WTC11 (cell line): ENCODE measurements at regions not wholly inside any gene's neighbourhood (a gene's known extent, or its start where the extent isn't known, plus 50 kb on each side); places are given as distances from the start of the nearest gene placed in this dataset.

Source experiments
- ATAC-seq: fragments of 200-7000 bp; cut with Tn5 transposase; 2 replicates; pipeline ENCODE4 v1.10.0; 2021; ENCODE audit warnings: mild to moderate bottlenecking, moderate library complexity
- CTCF ChIA-PET: fragments of 300-600 bp; sonication (Branson Sonifier 250); formaldehyde crosslinking; loops from one replicate; lab custom pipeline; 2021; ENCODE audit warnings: antibody characterized with exemption; lab: Charles Lee
- POLR2A ChIA-PET: fragments of 350-600 bp; sonication (Branson Sonifier 250); formaldehyde crosslinking; loops from one replicate; lab custom pipeline; 2021; ENCODE audit warnings: antibody characterized with exemption; lab: Charles Lee
- DNase-seq: peaks from one replicate; pipeline ENCODE4 v3.0.0; 2021; ENCODE audit warnings: low spot score
- H3K27ac Mint-ChIP-seq: 2 replicates; pipeline ENCODE4 v1.8.0; 2021; ENCODE audit warnings: mixed read lengths
- H3K27me3 Mint-ChIP-seq: 2 replicates; pipeline ENCODE4 v1.8.0; 2021; ENCODE audit warnings: low read depth, mild to moderate bottlenecking, moderate library complexity, mixed read lengths
- H3K36me3 Mint-ChIP-seq: 2 replicates; pipeline ENCODE4 v1.8.0; 2021; ENCODE audit warnings: mixed read lengths
- H3K4me1 Mint-ChIP-seq: 2 replicates; pipeline ENCODE4 v1.8.0; 2022; ENCODE audit warnings: mixed read lengths
- H3K4me3 Mint-ChIP-seq: 2 replicates; pipeline ENCODE4 v1.8.0; 2021; ENCODE audit warnings: mild to moderate bottlenecking, moderate library complexity, mixed read lengths
- H3K9me3 Mint-ChIP-seq: 2 replicates; pipeline ENCODE4 v1.8.0; 2021; ENCODE audit warnings: mixed read lengths
- ATF1 ChIP-seq: sonication (generic); formaldehyde crosslinking; IDR thresholded peaks from 2 replicates; pipeline ENCODE4 v1.8.1; 2023; ENCODE audit warnings: mild to moderate bottlenecking, moderate library complexity, missing genetic modification reagents
- CREB1 ChIP-seq: sonication (generic); formaldehyde crosslinking; IDR thresholded peaks from 2 replicates; pipeline ENCODE4 v1.8.0; 2023; ENCODE audit warnings: mild to moderate bottlenecking, missing genetic modification reagents
- ELF4 ChIP-seq: sonication (generic); formaldehyde crosslinking; IDR thresholded peaks from 2 replicates; pipeline ENCODE4 v1.8.1; 2022; ENCODE audit warnings: low read depth, mild to moderate bottlenecking, moderate library complexity, missing genetic modification reagents
- EMX1 ChIP-seq: fragments of 250-450 bp; sonication (Bioruptor Pico); IDR thresholded peaks from 2 replicates; pipeline ENCODE4 v1.8.0; 2021; ENCODE audit warnings: mild to moderate bottlenecking
- GABPB1 ChIP-seq: sonication (generic); formaldehyde crosslinking; IDR thresholded peaks from 2 replicates; pipeline ENCODE4 v1.8.1; 2023; ENCODE audit warnings: mild to moderate bottlenecking, missing genetic modification reagents
- GRHL2 ChIP-seq: fragments of 250-450 bp; sonication (Bioruptor Pico); IDR thresholded peaks from 2 replicates; pipeline ENCODE4 v1.8.0; 2022; ENCODE audit warnings: mild to moderate bottlenecking, moderate library complexity; ENCODE audit not compliant: insufficient replicate concordance, severe bottlenecking
- GTF2I ChIP-seq: fragments of 250-450 bp; sonication (Bioruptor Pico); conservative IDR thresholded peaks from 2 replicates; pipeline ENCODE4 v1.4.0; 2021; ENCODE audit warnings: mild to moderate bottlenecking
- JUN ChIP-seq: sonication (generic); formaldehyde crosslinking; IDR thresholded peaks from 2 replicates; pipeline ENCODE4 v1.8.0; 2023; ENCODE audit warnings: mild to moderate bottlenecking, missing genetic modification reagents
- NFE2L1 ChIP-seq: sonication (generic); formaldehyde crosslinking; IDR thresholded peaks from 2 replicates; pipeline ENCODE4 v1.8.1; 2023; ENCODE audit warnings: missing genetic modification reagents
- NFYB ChIP-seq: sonication (generic); formaldehyde crosslinking; conservative IDR thresholded peaks from 2 replicates; pipeline ENCODE4 v1.8.0; 2022; ENCODE audit warnings: low read depth, missing genetic modification reagents
- NR3C1 ChIP-seq: sonication (generic); formaldehyde crosslinking; conservative IDR thresholded peaks from 2 replicates; pipeline ENCODE4 v1.8.1; 2023; ENCODE audit warnings: low read depth, mild to moderate bottlenecking, missing genetic modification reagents
- OVOL2 ChIP-seq: fragments of 250-450 bp; sonication (Bioruptor Pico); IDR thresholded peaks from 2 replicates; pipeline ENCODE4 v1.9.0; 2021; ENCODE audit warnings: mild to moderate bottlenecking, borderline replicate concordance
- SMAD4 ChIP-seq: sonication (generic); formaldehyde crosslinking; IDR thresholded peaks from 2 replicates; pipeline ENCODE4 v1.8.0; 2022; ENCODE audit warnings: mild to moderate bottlenecking, missing genetic modification reagents
- TCF7 ChIP-seq: sonication (generic); formaldehyde crosslinking; IDR thresholded peaks from 2 replicates; pipeline ENCODE4 v1.8.0; 2022; ENCODE audit warnings: mild to moderate bottlenecking, low read depth, missing genetic modification reagents, moderate library complexity
- ZNF219 ChIP-seq: sonication (generic); formaldehyde crosslinking; IDR thresholded peaks from 2 replicates; pipeline ENCODE4 v1.8.0; 2023; ENCODE audit warnings: missing genetic modification reagents, mild to moderate bottlenecking, borderline replicate concordance
- ZNF232 ChIP-seq: sonication (generic); formaldehyde crosslinking; IDR thresholded peaks from 2 replicates; pipeline ENCODE4 v1.8.0; 2022; ENCODE audit warnings: mild to moderate bottlenecking, missing genetic modification reagents
- ZNF416 ChIP-seq: fragments of 250-450 bp; sonication (Bioruptor Pico); IDR thresholded peaks from 2 replicates; pipeline ENCODE4 v1.9.0; 2021; ENCODE audit warnings: mild to moderate bottlenecking, inconsistent platforms
- ZNF671 ChIP-seq: fragments of 250-450 bp; sonication (Bioruptor Pico); IDR thresholded peaks from 2 replicates; pipeline ENCODE4 v1.8.0; 2021; ENCODE audit warnings: mild to moderate bottlenecking
- TF ChIP-seq, protein P1 (sequence below): fragments of 250-450 bp; sonication (Bioruptor Pico); IDR thresholded peaks from 2 replicates; pipeline ENCODE4 v1.8.0; 2021; ENCODE audit warnings: mild to moderate bottlenecking
- TF ChIP-seq, protein P2 (sequence below): sonication (generic); formaldehyde crosslinking; IDR thresholded peaks from 2 replicates; pipeline ENCODE4 v1.8.1; 2023; ENCODE audit warnings: mild to moderate bottlenecking, moderate library complexity, missing genetic modification reagents
- TF ChIP-seq, protein P3 (sequence below): sonication (generic); formaldehyde crosslinking; IDR thresholded peaks from 2 replicates; pipeline ENCODE4 v1.8.1; 2022; ENCODE audit warnings: missing genetic modification reagents, borderline replicate concordance
- TF ChIP-seq, protein P4 (sequence below): sonication (generic); formaldehyde crosslinking; IDR thresholded peaks from 2 replicates; pipeline ENCODE4 v1.8.1; 2023; ENCODE audit warnings: mild to moderate bottlenecking, missing genetic modification reagents, moderate library complexity
- TF ChIP-seq, protein P5 (sequence below): sonication (generic); formaldehyde crosslinking; IDR thresholded peaks from 2 replicates; pipeline ENCODE4 v1.8.1; 2023; ENCODE audit warnings: mild to moderate bottlenecking, missing genetic modification reagents

DNA sequence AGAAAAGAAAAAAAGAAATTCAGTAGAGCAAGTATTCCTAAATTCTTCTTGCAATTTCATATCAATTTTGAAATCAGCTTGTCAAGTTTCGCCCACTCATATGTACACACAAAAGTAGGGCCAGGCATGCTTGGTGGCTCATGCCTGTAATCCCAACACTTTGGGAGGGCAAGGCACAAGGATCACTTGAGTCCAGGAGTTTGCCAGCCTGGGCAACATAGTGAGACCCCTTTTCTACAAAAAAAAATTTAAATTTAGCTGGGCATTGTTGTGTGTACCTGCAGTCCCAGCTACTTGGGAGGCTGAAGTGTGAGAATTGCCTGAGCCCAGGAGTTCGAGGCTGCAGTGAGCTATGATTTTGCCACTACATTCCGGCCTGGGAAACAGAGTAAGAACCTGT is 65.4 kb downstream of the MRPL32 start:
- POLR2A ChIA-PET, result no interaction called here
- CTCF ChIA-PET, result no interaction called here
- peaks cover 8% of the 10 kb centered on the region for H3K9me3 Mint-ChIP-seq
- no peak overlapping the region for H3K4me3 Mint-ChIP-seq
- DNase-seq, result no peak
- no peak for TF ChIP-seq NFYB (CRISPR knock-in tag)
- no peak for ATAC-seq
- no peaks in the 10 kb centered on the region for H3K27me3 Mint-ChIP-seq
- peaks cover 7% of the 10 kb centered on the region for H3K4me1 Mint-ChIP-seq
- no peaks in the 10 kb centered on the region for H3K36me3 Mint-ChIP-seq
- no peak overlapping the region for H3K27ac Mint-ChIP-seq

DNA sequence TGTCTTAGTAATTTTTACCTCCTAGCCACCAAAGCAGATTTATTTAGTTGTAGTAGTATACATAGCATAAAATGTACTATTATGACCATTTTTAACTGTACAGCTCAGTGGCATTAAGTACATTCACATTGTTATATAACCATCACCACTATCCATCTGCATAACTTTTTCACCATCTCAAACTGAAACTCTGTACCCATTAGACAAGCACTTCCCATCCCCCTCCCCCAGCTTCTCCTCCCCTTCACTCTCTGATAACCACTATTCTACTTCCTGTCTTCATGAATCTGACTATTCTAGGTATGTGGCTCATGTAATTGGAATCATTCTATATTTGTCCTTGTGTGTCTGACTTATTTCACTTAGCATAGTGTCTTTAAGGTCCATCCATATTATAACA is 71.9 kb downstream of the MRPL32 start:
- TF ChIP-seq ZNF219 (CRISPR knock-in tag), result no peak
- no peak for TF ChIP-seq GRHL2 (CRISPR knock-in tag)
- TF ChIP-seq, protein P1, sequence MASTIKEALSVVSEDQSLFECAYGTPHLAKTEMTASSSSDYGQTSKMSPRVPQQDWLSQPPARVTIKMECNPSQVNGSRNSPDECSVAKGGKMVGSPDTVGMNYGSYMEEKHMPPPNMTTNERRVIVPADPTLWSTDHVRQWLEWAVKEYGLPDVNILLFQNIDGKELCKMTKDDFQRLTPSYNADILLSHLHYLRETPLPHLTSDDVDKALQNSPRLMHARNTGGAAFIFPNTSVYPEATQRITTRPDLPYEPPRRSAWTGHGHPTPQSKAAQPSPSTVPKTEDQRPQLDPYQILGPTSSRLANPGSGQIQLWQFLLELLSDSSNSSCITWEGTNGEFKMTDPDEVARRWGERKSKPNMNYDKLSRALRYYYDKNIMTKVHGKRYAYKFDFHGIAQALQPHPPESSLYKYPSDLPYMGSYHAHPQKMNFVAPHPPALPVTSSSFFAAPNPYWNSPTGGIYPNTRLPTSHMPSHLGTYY (CRISPR knock-in tag), result no peak
- no peak for TF ChIP-seq NR3C1 (CRISPR knock-in tag)
- TF ChIP-seq NFE2L1, result no peak
- TF ChIP-seq, protein P2, sequence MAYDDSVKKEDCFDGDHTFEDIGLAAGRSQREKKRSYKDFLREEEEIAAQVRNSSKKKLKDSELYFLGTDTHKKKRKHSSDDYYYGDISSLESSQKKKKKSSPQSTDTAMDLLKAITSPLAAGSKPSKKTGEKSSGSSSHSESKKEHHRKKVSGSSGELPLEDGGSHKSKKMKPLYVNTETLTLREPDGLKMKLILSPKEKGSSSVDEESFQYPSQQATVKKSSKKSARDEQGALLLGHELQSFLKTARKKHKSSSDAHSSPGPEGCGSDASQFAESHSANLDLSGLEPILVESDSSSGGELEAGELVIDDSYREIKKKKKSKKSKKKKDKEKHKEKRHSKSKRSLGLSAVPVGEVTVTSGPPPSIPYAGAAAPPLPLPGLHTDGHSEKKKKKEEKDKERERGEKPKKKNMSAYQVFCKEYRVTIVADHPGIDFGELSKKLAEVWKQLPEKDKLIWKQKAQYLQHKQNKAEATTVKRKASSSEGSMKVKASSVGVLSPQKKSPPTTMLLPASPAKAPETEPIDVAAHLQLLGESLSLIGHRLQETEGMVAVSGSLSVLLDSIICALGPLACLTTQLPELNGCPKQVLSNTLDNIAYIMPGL, result no peak
- no peak for TF ChIP-seq EMX1 (CRISPR knock-in tag)
- TF ChIP-seq JUN (CRISPR knock-in tag), result no peak
- no peak for TF ChIP-seq SMAD4 (CRISPR knock-in tag)
- TF ChIP-seq OVOL2 (CRISPR knock-in tag), result no peak
- TF ChIP-seq GTF2I (CRISPR knock-in tag), result no peak
- no peak for TF ChIP-seq CREB1 (CRISPR knock-in tag)
- no peak for TF ChIP-seq ATF1 (CRISPR knock-in tag)
- TF ChIP-seq, all 79 proteins: peak for 0
- H3K27ac Mint-ChIP-seq, result no peak overlapping the region; the same call in 1 of the 2 replicates
- no peaks in the 10 kb centered on the region for H3K27me3 Mint-ChIP-seq
- no peak for DNase-seq
- CTCF ChIA-PET, result interaction anchor here (1.1 to 1.4 kb wide), 4 partner anchors 11 to 257 kb away, joined by 3 to 9 read pairs (median 6); no protein-coding TSS in a partner anchor
- H3K4me3 Mint-ChIP-seq, result no peak overlapping the region
- H3K9me3 Mint-ChIP-seq, result no peaks in the 10 kb centered on the region
- no peak for ATAC-seq
- H3K36me3 Mint-ChIP-seq, result no peaks in the 10 kb centered on the region
- H3K4me1 Mint-ChIP-seq, result peaks cover 16% of the 10 kb centered on the region
- POLR2A ChIA-PET, result no interaction called here

DNA sequence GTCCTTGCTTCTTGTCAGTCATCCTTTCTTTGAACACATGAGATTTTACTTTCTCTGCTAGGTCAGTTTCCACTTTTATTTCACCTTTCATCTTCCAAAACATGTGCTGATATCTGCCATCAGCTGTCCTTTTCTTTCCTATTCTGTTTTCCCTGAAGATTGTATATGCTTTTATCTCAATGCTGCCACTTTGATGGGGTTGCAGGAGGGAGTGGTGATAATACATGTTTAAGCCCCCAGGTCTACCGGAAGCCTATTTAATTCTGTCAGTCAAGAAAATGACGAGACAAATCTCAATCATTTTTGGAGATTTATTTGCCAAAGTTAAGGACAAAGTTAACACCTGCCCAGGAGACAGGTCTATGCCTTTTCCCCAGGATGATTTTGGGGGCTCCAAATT is 73.8 kb downstream of the MRPL32 start:
- H3K9me3 Mint-ChIP-seq, result no peaks in the 10 kb centered on the region
- ATAC-seq, result no peak
- POLR2A ChIA-PET, result no interaction called here
- no peak for DNase-seq
- H3K4me1 Mint-ChIP-seq, result peaks cover 22% of the 10 kb centered on the region
- no peak overlapping the region; the same call in 1 of the 2 replicates for H3K27ac Mint-ChIP-seq
- no peak for TF ChIP-seq NR3C1 (CRISPR knock-in tag)
- TF ChIP-seq NFYB (CRISPR knock-in tag), result no peak
- TF ChIP-seq TCF7 (CRISPR knock-in tag), result no peak
- TF ChIP-seq, protein P3, sequence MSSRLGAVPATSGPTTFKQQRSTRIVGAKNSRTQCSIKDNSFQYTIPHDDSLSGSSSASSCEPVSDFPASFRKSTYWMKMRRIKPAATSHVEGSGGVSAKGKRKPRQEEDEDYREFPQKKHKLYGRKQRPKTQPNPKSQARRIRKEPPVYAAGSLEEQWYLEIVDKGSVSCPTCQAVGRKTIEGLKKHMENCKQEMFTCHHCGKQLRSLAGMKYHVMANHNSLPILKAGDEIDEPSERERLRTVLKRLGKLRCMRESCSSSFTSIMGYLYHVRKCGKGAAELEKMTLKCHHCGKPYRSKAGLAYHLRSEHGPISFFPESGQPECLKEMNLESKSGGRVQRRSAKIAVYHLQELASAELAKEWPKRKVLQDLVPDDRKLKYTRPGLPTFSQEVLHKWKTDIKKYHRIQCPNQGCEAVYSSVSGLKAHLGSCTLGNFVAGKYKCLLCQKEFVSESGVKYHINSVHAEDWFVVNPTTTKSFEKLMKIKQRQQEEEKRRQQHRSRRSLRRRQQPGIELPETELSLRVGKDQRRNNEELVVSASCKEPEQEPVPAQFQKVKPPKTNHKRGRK (CRISPR knock-in tag), result no peak
- TF ChIP-seq ZNF232, result no peak
- TF ChIP-seq, protein P4, sequence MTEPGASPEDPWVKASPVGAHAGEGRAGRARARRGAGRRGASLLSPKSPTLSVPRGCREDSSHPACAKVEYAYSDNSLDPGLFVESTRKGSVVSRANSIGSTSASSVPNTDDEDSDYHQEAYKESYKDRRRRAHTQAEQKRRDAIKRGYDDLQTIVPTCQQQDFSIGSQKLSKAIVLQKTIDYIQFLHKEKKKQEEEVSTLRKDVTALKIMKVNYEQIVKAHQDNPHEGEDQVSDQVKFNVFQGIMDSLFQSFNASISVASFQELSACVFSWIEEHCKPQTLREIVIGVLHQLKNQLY (CRISPR knock-in tag), result no peak
- TF ChIP-seq, protein P5, sequence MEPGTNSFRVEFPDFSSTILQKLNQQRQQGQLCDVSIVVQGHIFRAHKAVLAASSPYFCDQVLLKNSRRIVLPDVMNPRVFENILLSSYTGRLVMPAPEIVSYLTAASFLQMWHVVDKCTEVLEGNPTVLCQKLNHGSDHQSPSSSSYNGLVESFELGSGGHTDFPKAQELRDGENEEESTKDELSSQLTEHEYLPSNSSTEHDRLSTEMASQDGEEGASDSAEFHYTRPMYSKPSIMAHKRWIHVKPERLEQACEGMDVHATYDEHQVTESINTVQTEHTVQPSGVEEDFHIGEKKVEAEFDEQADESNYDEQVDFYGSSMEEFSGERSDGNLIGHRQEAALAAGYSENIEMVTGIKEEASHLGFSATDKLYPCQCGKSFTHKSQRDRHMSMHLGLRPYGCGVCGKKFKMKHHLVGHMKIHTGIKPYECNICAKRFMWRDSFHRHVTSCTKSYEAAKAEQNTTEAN (CRISPR knock-in tag), result no peak
- no peak for TF ChIP-seq ELF4
- no peak for TF ChIP-seq ZNF416 (CRISPR knock-in tag)
- no peak for TF ChIP-seq SMAD4 (CRISPR knock-in tag)
- TF ChIP-seq GRHL2 (CRISPR knock-in tag), result no peak
- no peak for TF ChIP-seq ZNF671 (CRISPR knock-in tag)
- TF ChIP-seq GABPB1, result no peak
- H3K27me3 Mint-ChIP-seq, result no peaks in the 10 kb centered on the region
- CTCF ChIA-PET, result interaction anchor here (0.9 to 1.0 kb wide), 2 partner anchors 13 to 65 kb away, joined by 3 to 4 read pairs; no protein-coding TSS in a partner anchor
- H3K36me3 Mint-ChIP-seq, result no peaks in the 10 kb centered on the region
- no peak overlapping the region for H3K4me3 Mint-ChIP-seq
